ENCODE measurements at regions not wholly inside any gene's neighbourhood (a gene's known extent, or its start where the extent isn't known, plus 50 kb on each side); places are given as distances from the start of the nearest gene placed in this dataset.
"Not testable (repeated sequence)": the region's sequence is repeated elsewhere in the genome, so short reads cannot be mapped to it uniquely, and the experiment has no call there.

GRCh38 chr10:108388706-108389105 lies 1224.2 kb upstream of the SORCS1 start:
- no peak for DNase-seq

- DNase-seq, result no peak
Observed at GRCh38 chr10:108385963-108386362, 1221.5 kb upstream of the SORCS1 start.

- DNase-seq, result no peak
Observed at GRCh38 chr10:108384378-108384777, 1219.9 kb upstream of the SORCS1 start.

GRCh38 chr10:108378779-108379178 lies 1214.3 kb upstream of the SORCS1 start:
- no peak for DNase-seq

- no peak for DNase-seq
Observed at GRCh38 chr10:108375691-108376090, 1211.2 kb upstream of the SORCS1 start.

DNA sequence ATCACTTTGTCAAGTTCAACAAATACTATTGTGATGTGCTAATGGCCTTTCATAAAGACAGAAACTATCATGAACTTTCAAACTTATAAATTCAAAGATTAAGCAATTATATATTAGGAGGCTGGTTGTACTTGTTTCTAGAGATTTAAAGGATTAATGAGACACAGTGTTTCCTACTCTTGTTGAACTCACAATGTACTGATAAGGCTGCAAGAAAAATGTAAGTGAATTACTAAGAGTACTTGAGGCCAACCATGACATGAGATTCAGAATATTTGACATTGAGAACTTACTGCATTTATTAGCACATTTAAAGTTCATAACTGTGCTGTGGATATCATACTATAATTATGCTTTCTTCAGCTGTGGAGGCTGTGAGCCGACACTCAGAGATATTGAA lies 1210.5 kb upstream of the SORCS1 start:
- DNase-seq, result no peak

- DNase-seq, result no peak
Observed at GRCh38 chr10:108365541-108365940, 1201.0 kb upstream of the SORCS1 start.

DNA sequence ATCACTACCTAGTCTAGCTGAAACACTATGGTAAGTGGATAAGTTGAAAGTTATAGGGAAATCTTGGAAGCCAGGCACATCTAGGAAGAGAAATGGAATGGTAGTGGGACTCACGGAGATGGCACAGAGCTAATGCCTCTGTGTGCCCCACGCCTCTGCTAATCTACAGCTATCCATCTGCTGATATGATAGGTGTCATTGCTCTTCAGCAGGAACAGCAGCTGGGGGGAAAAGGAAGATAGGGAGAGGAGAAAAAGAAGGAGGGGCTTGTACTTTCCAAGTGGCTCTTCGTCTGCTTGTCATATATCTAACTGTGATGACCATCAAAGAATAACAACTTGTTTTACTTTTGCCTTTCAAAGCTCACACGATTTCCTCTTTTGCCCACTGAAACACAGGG lies 1199.1 kb upstream of the SORCS1 start:
- no peak for DNase-seq

DNA sequence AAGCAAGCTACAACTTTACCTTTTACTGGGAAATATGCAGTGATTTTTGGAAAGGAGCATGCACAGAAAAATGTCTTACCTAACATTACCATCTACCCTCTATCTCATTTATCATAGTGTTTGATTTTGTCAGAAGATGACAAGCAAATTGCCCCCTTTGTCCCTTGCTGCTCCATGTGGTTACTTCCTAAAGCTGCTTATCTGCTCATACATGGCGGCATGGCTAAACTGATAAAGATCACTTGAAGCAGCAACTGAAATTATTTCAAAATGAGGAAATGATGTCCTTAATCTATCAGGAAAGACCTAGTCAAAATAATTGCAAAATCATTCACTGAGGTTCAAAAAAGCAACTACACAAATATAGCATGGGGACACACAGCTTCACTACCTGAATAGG lies 1198.5 kb upstream of the SORCS1 start:
- no peak for DNase-seq

DNA sequence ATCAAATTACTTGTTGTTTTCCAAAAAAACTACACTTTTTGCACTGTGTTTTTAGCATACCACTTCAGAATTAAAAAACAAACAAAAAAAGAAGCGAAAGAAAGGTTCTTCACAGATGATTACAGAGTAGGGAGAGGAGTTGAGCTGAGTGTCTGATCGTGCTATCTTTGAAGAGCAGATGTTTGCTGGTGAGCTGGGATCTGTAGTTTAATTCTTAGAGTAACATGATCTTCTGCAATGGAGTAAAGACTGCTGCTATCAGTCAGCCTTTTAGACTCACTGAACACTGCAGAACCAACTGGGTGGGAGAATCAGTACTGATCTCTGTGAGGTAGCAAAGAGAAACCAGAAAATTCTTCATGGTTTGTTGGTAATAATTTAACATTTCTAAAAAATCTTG lies 1197.8 kb upstream of the SORCS1 start:
- DNase-seq, result no peak

- DNase-seq, result no peak
Observed at GRCh38 chr10:108360187-108360586, 1195.7 kb upstream of the SORCS1 start.

DNA sequence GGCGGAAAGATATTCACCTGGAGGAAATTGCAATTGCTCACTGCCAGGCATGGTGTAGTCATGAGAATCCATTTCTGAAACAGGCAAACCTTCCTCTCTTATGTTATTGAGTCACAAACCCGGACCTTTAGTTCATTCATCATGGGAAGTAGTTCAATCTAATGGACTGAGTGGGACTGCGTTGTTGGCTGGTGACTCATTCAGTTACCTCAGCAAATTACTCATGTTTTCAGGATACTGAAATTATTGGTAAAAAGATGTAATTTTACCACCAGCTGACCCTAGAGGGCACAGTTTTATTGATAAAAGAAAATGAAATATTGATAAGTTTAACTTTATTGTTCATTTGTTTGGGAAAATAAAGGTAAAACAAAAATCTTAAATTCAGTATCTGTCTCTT lies 1194.4 kb upstream of the SORCS1 start:
- DNase-seq, result peak; percentile 37

DNA sequence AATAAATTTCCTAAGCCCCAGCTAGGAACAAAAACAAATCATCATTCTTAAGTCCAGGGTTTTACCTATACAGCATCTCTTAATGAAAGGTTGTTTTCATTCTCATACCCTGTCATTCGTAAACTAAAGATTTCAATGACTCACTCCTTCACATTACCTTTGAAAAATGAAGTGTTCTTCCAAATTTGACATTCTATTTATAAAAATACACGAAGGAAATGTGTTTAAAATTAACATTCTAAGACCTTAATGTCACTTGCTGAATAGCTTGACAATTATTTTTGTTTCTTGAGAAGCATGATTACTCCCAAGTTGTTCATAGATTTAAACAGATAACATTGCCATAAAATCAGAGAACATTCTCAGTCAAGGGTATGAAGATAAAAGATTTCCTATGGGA lies 1188.3 kb upstream of the SORCS1 start:
- DNase-seq, result no peak

DNA sequence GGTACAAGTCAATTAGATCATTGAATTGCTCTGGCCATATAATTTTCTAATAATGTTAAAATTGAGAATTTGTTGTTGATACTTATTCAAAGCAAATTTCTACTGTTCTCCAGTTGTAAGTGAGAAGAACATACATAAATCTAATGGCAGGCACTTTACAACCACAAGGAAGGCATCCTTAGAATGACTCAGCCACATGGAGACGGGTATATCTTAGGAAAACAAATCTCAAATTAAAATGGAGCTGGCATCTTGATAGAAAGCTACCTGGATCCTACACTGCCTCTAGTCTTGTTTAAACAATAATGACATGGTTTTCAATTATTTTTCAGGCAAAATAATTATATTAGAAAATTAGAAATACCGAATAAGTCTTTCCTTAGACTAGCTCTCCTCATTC lies 1183.7 kb upstream of the SORCS1 start:
- DNase-seq, result no peak

DNA sequence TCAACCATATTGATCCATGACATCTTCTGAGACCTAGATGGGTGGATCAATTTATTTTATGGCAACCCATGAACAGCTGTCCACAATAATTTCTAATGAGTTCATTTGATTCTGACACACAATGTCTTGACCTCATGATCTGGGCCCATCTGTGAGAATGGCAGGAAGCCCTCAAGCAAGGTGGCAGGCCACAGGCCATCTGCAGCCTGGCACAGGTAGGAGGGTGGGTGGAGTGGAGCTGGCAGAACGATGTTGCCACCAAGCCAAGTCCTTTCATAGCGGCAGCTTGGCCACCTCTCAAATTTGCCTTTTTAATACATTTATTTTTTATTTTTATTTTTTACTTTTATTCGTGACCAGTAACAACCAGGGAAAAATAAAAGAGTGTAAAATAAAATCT lies 1181.6 kb upstream of the SORCS1 start:
- DNase-seq, result no peak

GRCh38 chr10:108338146-108338545 lies 1173.6 kb upstream of the SORCS1 start:
- no peak for DNase-seq

GRCh38 chr10:108336836-108337235 lies 1172.3 kb upstream of the SORCS1 start:
- no peak for DNase-seq

DNA sequence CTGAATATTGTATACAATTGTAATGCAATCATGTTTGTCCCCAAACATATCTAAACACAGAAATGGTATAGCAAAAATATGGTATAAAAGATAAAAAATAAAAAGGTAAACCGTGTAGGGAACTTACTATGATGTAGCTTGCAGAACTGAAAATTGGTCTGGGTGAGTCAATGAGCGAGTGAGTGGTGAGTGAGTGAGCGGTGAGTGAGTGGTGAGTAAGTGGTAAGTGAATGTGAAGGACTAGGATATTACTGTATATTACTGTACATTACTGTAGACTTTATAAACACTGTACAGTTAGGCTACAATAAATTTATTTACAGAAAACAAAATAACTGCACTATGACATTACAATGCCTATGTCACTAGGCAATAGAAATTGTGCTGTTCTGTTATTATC lies 1163.2 kb upstream of the SORCS1 start:
- no peak for DNase-seq

DNA sequence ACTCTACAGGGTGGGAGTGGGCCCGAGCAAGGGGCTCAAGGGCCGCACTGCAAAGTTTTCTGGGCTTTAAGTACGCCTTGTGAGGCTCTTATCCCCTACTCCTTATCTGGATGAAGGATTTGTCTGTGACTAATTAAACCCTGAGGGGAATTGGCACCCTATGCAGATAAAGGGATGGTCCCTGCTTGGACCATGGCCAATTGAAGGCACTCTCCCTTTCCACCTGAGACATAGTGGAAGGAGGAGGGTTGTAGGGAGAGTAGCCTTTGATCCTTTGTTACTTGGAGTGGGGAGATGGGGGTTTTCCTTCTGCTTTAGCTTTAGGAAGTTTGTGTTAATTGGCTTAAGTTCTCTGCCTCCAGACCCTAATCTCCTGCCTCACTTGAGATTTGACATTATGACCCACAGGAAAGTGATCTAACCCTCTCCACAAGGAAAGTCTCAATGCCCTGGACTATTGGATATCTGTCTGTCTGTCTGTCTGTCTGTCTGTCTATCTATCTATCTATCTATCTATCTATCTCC lies 1158.8 kb upstream of the SORCS1 start:
- no peak for DNase-seq

DNA sequence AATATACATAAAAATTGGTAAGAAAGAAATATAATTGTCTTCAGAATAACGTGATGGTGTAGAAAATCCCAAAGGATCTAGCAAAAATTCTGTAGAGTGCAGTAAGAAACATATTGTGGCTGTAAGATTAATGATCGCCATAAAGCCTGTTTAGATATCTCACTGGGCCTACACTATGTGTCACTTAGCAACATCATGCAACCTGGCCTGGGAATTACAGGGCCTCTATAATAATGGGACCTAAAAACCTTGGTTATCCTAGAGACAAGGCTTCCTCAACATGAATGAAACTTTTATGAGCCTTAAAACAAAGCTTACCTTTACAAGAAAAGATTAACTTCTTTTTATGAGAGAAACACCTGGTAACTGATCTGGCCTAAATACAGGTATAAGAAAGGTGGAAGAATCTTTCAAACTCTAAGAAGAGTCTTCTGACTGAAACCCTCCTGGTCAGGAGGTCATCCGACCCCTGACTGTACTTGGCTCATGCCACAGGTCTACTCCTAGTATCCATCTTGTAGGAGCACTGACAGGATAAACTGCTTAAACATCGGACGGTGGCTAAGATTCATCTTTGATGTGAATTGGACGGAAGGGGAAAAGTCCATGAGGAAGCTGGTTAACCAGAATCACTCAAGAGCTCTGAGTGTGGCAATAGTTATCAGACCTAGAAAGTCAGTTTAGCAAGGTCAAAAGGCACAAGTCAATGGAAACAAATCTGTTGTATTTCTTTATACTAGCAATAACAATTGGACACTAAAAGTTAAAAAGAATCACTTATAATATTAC lies 1155.1 kb upstream of the SORCS1 start:
- peak; percentile 15 for DNase-seq

- not testable (repeated sequence) for DNase-seq
Observed at GRCh38 chr10:108315636-108316035, 1151.1 kb upstream of the SORCS1 start.

GRCh38 chr10:108307925-108308312 lies 1143.4 kb upstream of the SORCS1 start:
- no peak for DNase-seq

- DNase-seq, result no peak
Observed at GRCh38 chr10:108307250-108307924, 1142.9 kb upstream of the SORCS1 start.

DNA sequence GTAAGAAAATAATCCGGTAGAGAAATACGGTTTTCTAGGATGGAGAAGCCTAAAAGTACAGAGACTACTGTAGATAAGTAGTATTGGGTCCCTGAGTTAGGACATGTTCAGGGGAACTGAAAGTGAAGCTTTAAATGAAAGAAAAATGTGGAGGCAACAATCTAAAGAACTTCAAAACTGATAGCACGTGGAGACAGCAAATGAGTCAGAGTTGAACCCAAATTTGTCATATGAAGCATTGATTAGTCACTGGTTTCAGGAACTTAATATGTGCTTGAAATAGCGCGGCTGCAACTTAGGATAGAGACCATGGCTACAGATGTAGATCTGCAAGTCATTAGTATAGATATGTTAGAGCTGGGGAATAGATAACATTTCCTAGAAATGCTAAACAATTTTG lies 1138.6 kb upstream of the SORCS1 start:
- peak; percentile 89 for DNase-seq

DNA sequence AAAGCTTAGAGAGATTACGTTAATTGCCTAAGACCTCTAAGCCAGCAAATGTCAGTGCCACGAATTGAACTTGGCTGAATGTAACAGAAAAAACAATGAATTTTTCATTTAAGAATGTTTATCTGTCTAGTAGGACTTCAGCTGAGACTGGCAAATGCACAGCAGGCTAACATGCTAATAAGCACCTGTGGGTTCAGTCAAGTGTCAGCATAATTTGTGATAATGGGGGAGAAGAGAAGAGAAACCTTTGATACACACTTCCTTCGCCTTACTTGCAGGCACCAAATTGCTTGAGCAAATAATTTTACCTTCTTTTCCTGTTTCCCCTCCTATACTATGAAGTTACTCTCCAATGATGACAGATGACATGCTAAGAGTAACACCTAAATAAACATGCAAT lies 1136.5 kb upstream of the SORCS1 start:
- no peak for DNase-seq

Data from MV-4-11 (cell line).